Activated naive CD8-positive, alpha-beta T cell treated with anti-CD3 and anti-CD28 coated beads for 36 hours (primary cell): ENCODE measurements at regions not wholly inside any gene's neighbourhood (a gene's known extent, or its start where the extent isn't known, plus 50 kb on each side); places are given as distances from the start of the nearest gene placed in this dataset.
"Not testable (repeated sequence)": the region's sequence is repeated elsewhere in the genome, so short reads cannot be mapped to it uniquely, and the experiment has no call there.

Experiments
- DNase-seq: peaks from one replicate; pipeline ENCODE4 v3.0.0; 2021
- H3K27ac Mint-ChIP-seq: one replicate; pipeline ENCODE4 v1.8.0; 2022; ENCODE audit warnings: mild to moderate bottlenecking, moderate library complexity, mixed read lengths
- H3K27me3 Mint-ChIP-seq: one replicate; pipeline ENCODE4 v1.8.0; 2022; ENCODE audit warnings: mild to moderate bottlenecking, mixed read lengths
- H3K36me3 Mint-ChIP-seq: one replicate; pipeline ENCODE4 v1.8.0; 2021; ENCODE audit warnings: mild to moderate bottlenecking, mixed read lengths
- H3K4me1 Mint-ChIP-seq: one replicate; pipeline ENCODE4 v1.8.0; 2021; ENCODE audit warnings: mixed read lengths
- H3K4me3 Mint-ChIP-seq: one replicate; pipeline ENCODE4 v1.8.0; 2022; ENCODE audit warnings: mild to moderate bottlenecking, moderate library complexity, mixed read lengths
- H3K9me3 Mint-ChIP-seq: one replicate; pipeline ENCODE4 v1.8.0; 2022; ENCODE audit warnings: mixed read lengths

GRCh38 chr1:73034271-73034670, 751.9 kb upstream of the NEGR1 start:
- Mint-ChIP-seq H3K4me1 (no peaks in the 10 kb centered on the region), H3K4me3 (no peak overlapping the region), H3K36me3 (no peaks in the 10 kb centered on the region), H3K27ac (no peak overlapping the region), H3K27me3 (no peaks in the 10 kb centered on the region), H3K9me3 (peaks cover 3% of the 10 kb centered on the region)
- no peak for DNase-seq

DNA sequence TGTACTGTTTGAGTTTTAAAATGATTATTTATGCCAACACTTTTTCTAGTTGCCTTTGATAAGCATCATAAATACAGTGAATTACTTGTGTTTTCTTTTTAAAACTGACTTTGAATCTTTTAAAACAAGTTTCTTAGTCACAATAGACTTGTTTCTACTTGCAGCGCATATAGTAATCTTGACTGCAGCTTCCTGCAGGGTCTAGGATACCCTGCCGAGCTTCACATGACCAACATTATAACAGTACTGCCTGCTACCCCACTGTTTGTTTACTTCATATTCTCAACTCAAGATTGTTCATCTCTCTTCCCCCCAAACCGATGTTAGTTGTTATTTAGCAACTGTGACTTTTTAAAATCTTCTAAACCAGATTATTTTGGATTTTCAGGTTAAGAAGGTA, 751.3 kb upstream of the NEGR1 start:
- Mint-ChIP-seq H3K27ac (no peak overlapping the region), H3K9me3 (no peaks in the 10 kb centered on the region), H3K36me3 (no peaks in the 10 kb centered on the region), H3K4me1 (no peaks in the 10 kb centered on the region), H3K27me3 (no peaks in the 10 kb centered on the region), H3K4me3 (no peak overlapping the region)
- DNase-seq = no peak

DNA sequence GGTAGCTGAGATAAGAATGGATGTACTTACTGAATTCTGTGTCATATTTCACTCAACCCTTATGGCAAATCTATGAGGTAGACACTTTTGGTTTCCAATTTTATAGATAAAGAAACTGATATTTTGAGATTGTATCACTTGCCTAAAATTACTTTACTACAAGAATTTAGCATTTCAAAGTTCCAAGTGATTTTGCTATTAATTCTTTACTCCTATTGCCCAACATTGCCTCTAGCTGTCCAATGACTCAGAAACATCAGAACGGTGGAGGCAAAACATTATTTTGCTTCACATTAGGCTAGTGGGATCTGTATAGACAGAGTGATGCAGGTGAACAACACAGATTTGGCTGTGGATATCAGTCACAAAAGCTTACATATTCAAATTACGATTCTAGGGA, 747.2 kb upstream of the NEGR1 start:
- Mint-ChIP-seq H3K36me3 (no peaks in the 10 kb centered on the region), H3K4me1 (no peaks in the 10 kb centered on the region), H3K27me3 (no peaks in the 10 kb centered on the region), H3K27ac (no peak overlapping the region), H3K4me3 (no peak overlapping the region), H3K9me3 (peaks cover 3% of the 10 kb centered on the region)
- no peak for DNase-seq

DNA sequence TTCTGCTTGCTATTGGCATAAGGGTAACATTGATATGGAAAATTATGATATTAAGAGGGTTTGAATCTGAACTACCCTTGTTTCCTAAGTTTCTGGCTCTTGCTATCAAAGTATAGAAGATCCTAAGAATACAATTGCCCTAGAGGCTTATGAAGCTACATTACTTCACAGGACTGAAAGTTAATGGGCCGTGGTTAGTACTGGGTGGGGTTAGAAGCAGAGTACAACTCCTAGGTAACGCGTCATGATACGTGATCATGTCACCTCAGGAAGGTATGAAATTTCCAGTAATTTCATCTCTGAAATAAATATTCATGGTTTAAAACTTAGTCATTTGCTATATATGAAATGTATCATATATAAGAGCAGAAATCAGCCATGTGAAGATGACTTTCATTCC, 743.8 kb upstream of the NEGR1 start:
- Mint-ChIP-seq H3K36me3 (no peaks in the 10 kb centered on the region), H3K27me3 (no peaks in the 10 kb centered on the region), H3K4me3 (no peak overlapping the region), H3K9me3 (peaks cover 3% of the 10 kb centered on the region), H3K4me1 (no peaks in the 10 kb centered on the region), H3K27ac (no peak overlapping the region)
- no peak for DNase-seq

- Mint-ChIP-seq H3K27ac (no peak overlapping the region), H3K36me3 (no peaks in the 10 kb centered on the region), H3K9me3 (peaks cover 4% of the 10 kb centered on the region)
These were observed 727.6 kb upstream of the NEGR1 start for GRCh38 chr1:73009938-73010337.

GRCh38 chr1:73009311-73009710, 727.0 kb upstream of the NEGR1 start:
- H3K9me3 Mint-ChIP-seq = peaks cover 1% of the 10 kb centered on the region
- no peak overlapping the region for H3K27ac Mint-ChIP-seq
- H3K36me3 Mint-ChIP-seq = no peaks in the 10 kb centered on the region
- H3K27me3 Mint-ChIP-seq = no peaks in the 10 kb centered on the region
- H3K4me3 Mint-ChIP-seq = no peak overlapping the region
- no peaks in the 10 kb centered on the region for H3K4me1 Mint-ChIP-seq
- no peak for DNase-seq

More at GRCh38 chr1:73009938-73010337, 727.6 kb upstream of the NEGR1 start:
- no peak for DNase-seq
- H3K4me1 Mint-ChIP-seq = no peaks in the 10 kb centered on the region
- no peak overlapping the region for H3K4me3 Mint-ChIP-seq
- H3K27me3 Mint-ChIP-seq = no peaks in the 10 kb centered on the region

- DNase-seq = no peak
These were observed 715.3 kb upstream of the NEGR1 start for GRCh38 chr1:72997624-72998023.

GRCh38 chr1:72997041-72997440, 714.7 kb upstream of the NEGR1 start:
- Mint-ChIP-seq H3K4me3 (no peak overlapping the region), H3K27ac (no peak overlapping the region), H3K9me3 (peaks cover 5% of the 10 kb centered on the region), H3K36me3 (no peaks in the 10 kb centered on the region), H3K4me1 (no peaks in the 10 kb centered on the region), H3K27me3 (no peaks in the 10 kb centered on the region)
- no peak for DNase-seq

More at GRCh38 chr1:72997624-72998023, 715.3 kb upstream of the NEGR1 start:
- Mint-ChIP-seq H3K9me3 (peaks cover 5% of the 10 kb centered on the region), H3K4me1 (no peaks in the 10 kb centered on the region), H3K27ac (no peak overlapping the region), H3K36me3 (no peaks in the 10 kb centered on the region), H3K4me3 (no peak overlapping the region), H3K27me3 (no peaks in the 10 kb centered on the region)

DNA sequence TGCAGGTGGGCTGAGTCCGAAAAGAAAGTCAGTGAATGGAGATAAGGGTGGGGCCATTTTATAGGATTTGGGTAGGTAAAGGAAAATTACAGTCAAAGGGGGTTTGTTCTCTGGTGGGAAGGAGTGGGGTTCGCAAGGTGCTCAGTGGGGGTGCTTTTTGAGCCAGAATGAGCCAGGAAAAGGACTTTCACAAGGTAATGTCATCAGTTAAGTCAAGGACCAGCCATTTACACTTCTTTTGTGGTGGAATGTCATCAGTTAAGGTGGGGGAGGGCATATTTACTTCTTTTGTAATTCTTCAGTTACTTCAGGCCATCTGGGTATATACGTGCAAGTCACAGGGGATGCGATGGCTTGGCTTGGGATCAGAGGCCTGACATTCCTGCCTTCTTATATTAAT, 705.5 kb upstream of the NEGR1 start:
- not testable (repeated sequence) for H3K9me3 Mint-ChIP-seq, H3K27ac Mint-ChIP-seq, H3K4me3 Mint-ChIP-seq, DNase-seq, H3K4me1 Mint-ChIP-seq, H3K27me3 Mint-ChIP-seq, H3K36me3 Mint-ChIP-seq

DNA sequence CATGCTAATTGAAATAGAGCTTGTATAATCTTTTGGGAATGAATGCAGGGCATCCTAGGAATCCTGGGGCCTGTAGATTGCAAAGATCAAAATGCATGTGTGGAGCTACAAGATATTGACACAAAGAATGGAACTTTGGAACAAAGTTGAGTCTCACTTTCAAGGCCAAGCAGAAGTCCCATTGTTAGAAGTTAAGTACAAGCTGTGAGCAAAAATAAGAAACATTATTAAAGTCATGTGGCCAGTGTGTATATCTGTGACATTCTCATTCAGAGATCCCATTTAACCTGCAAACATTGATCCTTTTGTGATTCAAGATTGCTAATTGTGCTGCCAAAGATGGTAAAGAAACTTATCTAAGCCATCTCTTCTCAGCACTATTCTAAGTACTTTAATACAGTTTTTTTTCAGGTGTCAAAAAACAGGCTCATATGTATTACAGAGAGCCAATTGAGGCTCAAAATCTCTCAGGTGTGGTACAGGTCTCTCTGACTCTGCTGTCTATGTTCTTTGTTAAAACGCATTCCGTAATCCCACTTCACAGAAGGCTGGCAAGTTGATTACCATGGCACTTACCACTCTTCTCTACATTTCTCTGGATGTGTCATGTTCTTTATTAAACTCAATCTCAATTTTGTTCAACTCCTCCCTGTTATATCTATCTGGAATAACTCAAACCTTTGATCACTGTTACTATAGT, 704.4 kb upstream of the NEGR1 start:
- no peak overlapping the region for H3K27ac Mint-ChIP-seq

GRCh38 chr1:72985024-72985423, 702.7 kb upstream of the NEGR1 start:
- not testable (repeated sequence) for DNase-seq, H3K36me3 Mint-ChIP-seq, H3K4me3 Mint-ChIP-seq, H3K9me3 Mint-ChIP-seq, H3K4me1 Mint-ChIP-seq, H3K27ac Mint-ChIP-seq, H3K27me3 Mint-ChIP-seq

More for the DNA sequence above, 704.4 kb upstream of the NEGR1 start:
- H3K9me3 Mint-ChIP-seq = peaks cover 4% of the 10 kb centered on the region
- H3K4me3 Mint-ChIP-seq = no peak overlapping the region
- no peaks in the 10 kb centered on the region for H3K27me3 Mint-ChIP-seq
- no peak for DNase-seq
- H3K36me3 Mint-ChIP-seq = no peaks in the 10 kb centered on the region
- no peaks in the 10 kb centered on the region for H3K4me1 Mint-ChIP-seq

GRCh38 chr1:72983011-72983410, 700.7 kb upstream of the NEGR1 start:
- H3K4me1 Mint-ChIP-seq, H3K27me3 Mint-ChIP-seq, H3K36me3 Mint-ChIP-seq, H3K4me3 Mint-ChIP-seq, DNase-seq, H3K27ac Mint-ChIP-seq, H3K9me3 Mint-ChIP-seq: not testable (repeated sequence)

DNA sequence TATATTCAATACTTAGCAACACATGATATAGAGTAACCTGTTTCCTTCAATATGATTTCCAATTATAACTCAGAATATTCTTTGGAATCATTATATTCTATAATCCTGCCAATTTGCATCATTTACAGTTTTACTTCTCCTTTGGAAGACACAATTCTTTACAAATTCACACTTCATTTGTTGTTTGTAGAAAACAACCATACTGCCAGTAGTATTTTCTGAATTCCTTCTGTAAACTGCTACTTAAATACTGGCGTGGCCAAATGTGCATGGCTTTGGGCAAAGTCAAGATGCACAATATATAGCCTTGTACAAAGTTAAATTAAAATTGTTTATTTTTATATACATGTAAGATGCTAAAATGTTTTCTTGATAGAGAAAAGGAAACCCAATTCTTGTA, 687.1 kb upstream of the NEGR1 start:
- no peaks in the 10 kb centered on the region for H3K4me1 Mint-ChIP-seq
- H3K4me3 Mint-ChIP-seq = no peak overlapping the region
- no peak overlapping the region for H3K27ac Mint-ChIP-seq
- no peaks in the 10 kb centered on the region for H3K27me3 Mint-ChIP-seq
- DNase-seq = no peak
- peaks cover 5% of the 10 kb centered on the region for H3K9me3 Mint-ChIP-seq
- no peaks in the 10 kb centered on the region for H3K36me3 Mint-ChIP-seq

DNA sequence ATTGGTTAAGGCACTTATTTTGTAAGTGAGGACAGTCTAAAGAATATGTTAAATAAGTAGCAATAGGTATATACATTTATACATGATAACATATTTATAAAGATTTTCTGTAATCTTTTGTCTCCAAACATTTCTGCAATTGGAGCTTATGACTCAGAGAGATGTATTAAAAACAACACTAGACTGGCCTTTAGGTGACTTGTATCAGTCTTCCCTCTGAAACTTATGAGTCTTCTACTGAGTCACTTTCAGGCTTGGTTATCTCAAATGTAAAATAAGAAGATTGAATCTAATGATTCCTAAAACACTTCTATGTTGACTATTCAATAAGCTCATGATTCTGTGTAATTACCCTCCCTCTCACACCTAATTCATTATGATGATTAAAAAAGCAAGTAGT, 672.6 kb upstream of the NEGR1 start:
- Mint-ChIP-seq H3K36me3 (no peaks in the 10 kb centered on the region), H3K27ac (no peak overlapping the region), H3K4me1 (no peaks in the 10 kb centered on the region), H3K27me3 (no peaks in the 10 kb centered on the region), H3K9me3 (no peaks in the 10 kb centered on the region), H3K4me3 (no peak overlapping the region)
- DNase-seq = no peak

DNA sequence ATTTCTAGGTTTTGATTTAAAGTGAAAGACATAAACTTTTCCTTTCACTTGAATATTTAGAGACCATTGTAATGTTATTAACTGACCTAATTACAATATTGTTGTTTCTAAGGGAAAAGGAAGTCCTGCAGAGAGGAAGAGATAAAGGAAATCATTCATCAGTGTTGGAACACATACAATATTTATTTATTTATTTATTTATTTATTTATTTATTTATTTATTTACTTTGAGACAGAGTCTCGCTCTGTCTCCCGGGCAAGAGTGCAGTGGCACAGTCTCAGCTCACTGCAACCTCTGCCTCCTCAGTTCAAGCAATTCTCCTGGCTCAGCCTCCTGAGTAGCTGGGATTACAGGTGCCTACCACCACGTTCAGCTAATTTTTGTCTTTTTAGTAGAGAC, 668.6 kb upstream of the NEGR1 start:
- H3K27ac Mint-ChIP-seq, H3K9me3 Mint-ChIP-seq, H3K27me3 Mint-ChIP-seq, H3K4me3 Mint-ChIP-seq, DNase-seq, H3K36me3 Mint-ChIP-seq, H3K4me1 Mint-ChIP-seq: not testable (repeated sequence)

DNA sequence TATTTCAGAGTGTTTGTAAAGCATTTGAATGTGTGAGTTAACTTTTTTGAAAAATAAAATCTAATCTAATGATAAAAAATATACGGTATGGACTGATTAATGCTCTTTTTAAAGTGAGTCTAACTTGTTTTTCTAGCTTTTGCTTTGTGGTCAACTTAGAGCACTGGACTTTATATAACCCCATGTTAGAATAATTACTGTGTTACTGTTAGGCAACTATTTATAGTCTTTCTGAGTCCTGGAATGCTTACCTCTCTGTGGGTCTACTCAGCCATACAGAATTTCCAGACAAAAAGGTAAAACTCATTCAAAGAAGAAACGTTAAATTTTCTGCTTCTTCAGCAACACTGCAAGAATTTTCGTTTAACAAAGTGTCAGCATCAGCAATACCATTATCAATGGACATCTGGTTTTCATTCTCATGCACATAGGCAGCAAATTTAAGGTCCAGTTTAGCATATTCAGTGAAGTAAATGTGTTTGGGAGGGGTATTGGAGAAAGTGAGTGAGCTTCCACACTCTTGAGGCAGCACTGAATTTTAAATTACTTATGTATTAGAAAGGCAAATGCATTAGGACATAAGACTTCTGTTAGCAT, 664.7 kb upstream of the NEGR1 start:
- Mint-ChIP-seq H3K9me3 (peaks cover 4% of the 10 kb centered on the region), H3K4me3 (no peak overlapping the region), H3K27me3 (no peaks in the 10 kb centered on the region), H3K4me1 (no peaks in the 10 kb centered on the region), H3K27ac (no peak overlapping the region), H3K36me3 (no peaks in the 10 kb centered on the region)
- no peak for DNase-seq
